ENCODE measurements at regions not wholly inside any gene's neighbourhood (a gene's known extent, or its start where the extent isn't known, plus 50 kb on each side); places are given as distances from the start of the nearest gene placed in this dataset.

DNA sequence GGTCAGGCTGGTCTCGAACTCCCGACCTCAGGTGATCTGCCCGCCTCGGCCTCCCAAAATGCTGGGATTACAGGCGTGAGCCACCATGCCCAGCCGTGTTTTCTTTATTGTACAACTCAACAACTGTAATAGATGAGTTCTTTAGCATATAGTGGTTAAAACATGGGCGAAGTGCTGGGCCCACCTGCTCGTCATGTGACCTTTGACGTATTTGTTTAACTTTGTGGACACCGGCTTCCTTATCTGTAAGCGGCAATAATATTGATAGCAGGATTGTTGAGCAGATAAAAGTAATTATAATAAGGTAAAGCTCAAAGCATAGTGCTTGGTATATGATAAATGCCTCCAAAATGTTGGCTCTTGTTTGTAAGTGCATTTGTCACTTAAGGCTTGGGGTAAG is 460.3 kb downstream of the KLF12 start:
- Histone ChIP-seq H3K36me3 (ENCODE audit: control insufficient read depth, insufficient read depth, low read length) (no peaks in the 10 kb centered on the region), H3K4me3 (ENCODE audit: low read length) (no peak overlapping the region), H3K27me3 (ENCODE audit: control insufficient read depth, insufficient read depth, low read length) (no peaks in the 10 kb centered on the region), H3K4me1 (ENCODE audit: control insufficient read depth, insufficient read depth, low read length) (peaks cover 41% of the 10 kb centered on the region), H3K9me3 (ENCODE audit: control insufficient read depth, low read length) (no peaks in the 10 kb centered on the region), H3K9ac (ENCODE audit: low read length) (no peak overlapping the region)

DNA sequence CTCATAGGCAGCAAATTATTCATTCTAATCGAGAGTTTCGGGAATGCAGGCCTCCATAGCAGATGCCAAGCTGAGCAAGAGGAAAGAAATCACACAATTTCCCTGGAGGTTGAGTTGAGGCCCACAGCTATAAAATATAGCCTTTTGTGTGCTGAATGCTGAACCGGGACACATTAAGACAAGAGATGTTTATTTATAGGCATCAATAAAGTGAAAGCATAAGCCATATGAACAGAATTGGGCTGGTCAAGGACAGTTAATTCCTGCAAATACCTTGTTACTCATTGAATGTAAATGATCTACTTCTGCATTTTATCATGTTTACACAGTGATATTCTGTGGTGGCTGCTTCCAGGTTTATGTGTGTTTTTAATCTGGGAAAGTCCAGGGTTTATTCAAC is 461.7 kb downstream of the KLF12 start:
- Histone ChIP-seq H3K4me1 (ENCODE audit: control insufficient read depth, insufficient read depth, low read length) (peaks cover 43% of the 10 kb centered on the region), H3K4me3 (ENCODE audit: low read length) (no peak overlapping the region), H3K9ac (ENCODE audit: low read length) (no peak overlapping the region), H3K9me3 (ENCODE audit: control insufficient read depth, low read length) (no peaks in the 10 kb centered on the region), H3K36me3 (ENCODE audit: control insufficient read depth, insufficient read depth, low read length) (no peaks in the 10 kb centered on the region), H3K27me3 (ENCODE audit: control insufficient read depth, insufficient read depth, low read length) (no peaks in the 10 kb centered on the region)

DNA sequence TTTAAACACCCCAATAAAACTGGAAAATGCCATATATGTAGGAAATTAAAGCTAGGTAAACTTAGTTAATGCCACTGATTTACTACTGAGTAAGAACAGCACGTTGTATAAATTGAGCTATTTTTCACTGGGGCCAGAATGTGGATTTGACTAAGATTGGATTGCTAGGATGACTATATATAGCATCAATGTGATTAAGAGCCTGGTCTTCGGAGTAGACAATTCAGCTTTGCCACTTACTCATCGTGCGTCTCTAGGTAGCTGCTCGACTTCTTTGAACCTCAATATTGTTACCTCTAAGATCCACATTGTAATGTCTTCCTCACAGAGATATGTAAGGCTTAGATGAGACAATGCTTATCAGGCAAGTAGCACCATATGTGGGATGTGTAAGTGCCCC is 462.5 kb downstream of the KLF12 start:
- peaks cover 42% of the 10 kb centered on the region for H3K4me1 ChIP-seq (ENCODE audit: control insufficient read depth, insufficient read depth, low read length)
- H3K9me3 ChIP-seq (ENCODE audit: control insufficient read depth, low read length), result no peaks in the 10 kb centered on the region
- H3K36me3 ChIP-seq (ENCODE audit: control insufficient read depth, insufficient read depth, low read length), result no peaks in the 10 kb centered on the region
- no peaks in the 10 kb centered on the region for H3K27me3 ChIP-seq (ENCODE audit: control insufficient read depth, insufficient read depth, low read length)
- H3K9ac ChIP-seq (ENCODE audit: low read length), result no peak overlapping the region
- no peak overlapping the region for H3K4me3 ChIP-seq (ENCODE audit: low read length)

DNA sequence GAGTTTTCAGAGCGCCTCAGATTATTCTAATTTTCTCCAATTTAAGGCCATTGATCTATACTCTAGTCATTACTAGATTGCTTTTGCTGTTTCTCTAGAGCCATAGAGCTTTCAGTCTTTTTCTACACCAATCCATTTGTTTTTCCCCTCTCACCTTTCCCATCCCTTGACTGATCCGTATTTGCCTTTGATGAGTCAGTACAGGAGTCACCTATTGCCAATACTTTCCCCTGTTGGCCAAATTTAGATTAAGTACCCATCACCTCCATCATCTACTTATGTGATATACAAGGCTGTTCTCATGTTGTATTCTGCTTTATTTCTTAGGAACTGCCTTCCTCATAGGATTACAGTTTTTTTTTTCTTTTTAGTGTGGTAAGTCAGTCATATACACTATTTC is 463.2 kb downstream of the KLF12 start:
- Histone ChIP-seq H3K9ac (ENCODE audit: low read length) (no peak overlapping the region), H3K27me3 (ENCODE audit: control insufficient read depth, insufficient read depth, low read length) (no peaks in the 10 kb centered on the region), H3K4me3 (ENCODE audit: low read length) (no peak overlapping the region), H3K36me3 (ENCODE audit: control insufficient read depth, insufficient read depth, low read length) (no peaks in the 10 kb centered on the region), H3K9me3 (ENCODE audit: control insufficient read depth, low read length) (no peaks in the 10 kb centered on the region), H3K4me1 (ENCODE audit: control insufficient read depth, insufficient read depth, low read length) (peaks cover 41% of the 10 kb centered on the region)

DNA sequence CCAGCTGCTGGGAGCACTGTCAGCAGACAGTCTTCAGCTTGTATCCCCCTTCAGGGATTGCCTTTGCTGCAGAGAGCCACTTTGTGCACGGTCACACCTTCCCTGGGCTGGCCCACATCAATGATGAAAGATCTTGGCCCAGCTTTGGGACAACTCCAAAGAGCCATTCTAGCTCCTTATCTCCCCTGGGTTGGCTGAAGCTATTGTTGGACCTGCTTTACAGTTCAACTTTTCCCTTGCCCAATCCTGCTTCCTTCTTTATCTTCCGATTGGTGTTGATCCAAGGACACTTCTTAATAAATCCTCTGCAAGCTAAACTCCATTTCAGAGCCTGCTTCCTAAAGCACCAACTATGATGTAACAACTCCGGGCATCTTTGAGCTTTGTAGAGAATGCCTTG is 466.4 kb downstream of the KLF12 start:
- Histone ChIP-seq H3K9me3 (ENCODE audit: control insufficient read depth, low read length) (no peaks in the 10 kb centered on the region), H3K9ac (ENCODE audit: low read length) (no peak overlapping the region), H3K36me3 (ENCODE audit: control insufficient read depth, insufficient read depth, low read length) (no peaks in the 10 kb centered on the region), H3K27me3 (ENCODE audit: control insufficient read depth, insufficient read depth, low read length) (no peaks in the 10 kb centered on the region), H3K4me3 (ENCODE audit: low read length) (no peak overlapping the region), H3K4me1 (ENCODE audit: control insufficient read depth, insufficient read depth, low read length) (peaks cover 13% of the 10 kb centered on the region)

DNA sequence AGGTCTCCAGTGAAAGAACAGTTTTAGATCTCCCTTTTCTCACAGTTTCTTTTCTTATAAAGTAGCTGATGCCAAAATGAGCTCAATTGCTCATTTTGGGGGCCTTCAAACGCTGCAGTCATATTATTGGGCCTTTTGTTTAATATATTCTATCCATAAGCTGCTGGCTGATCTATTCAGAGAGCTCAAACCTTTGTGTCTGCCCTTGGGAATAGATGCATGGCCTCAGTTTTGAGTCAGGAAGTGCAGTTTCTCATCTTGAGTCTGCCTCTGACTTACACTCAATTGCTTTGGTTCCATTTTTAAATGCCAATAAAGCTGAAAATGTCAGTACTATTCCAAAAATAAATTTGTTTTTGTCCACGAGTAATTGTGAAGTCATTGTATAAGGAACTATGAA is 468.9 kb downstream of the KLF12 start:
- Histone ChIP-seq H3K4me1 (ENCODE audit: control insufficient read depth, insufficient read depth, low read length) (peaks cover 6% of the 10 kb centered on the region), H3K9ac (ENCODE audit: low read length) (no peak overlapping the region)

DNA sequence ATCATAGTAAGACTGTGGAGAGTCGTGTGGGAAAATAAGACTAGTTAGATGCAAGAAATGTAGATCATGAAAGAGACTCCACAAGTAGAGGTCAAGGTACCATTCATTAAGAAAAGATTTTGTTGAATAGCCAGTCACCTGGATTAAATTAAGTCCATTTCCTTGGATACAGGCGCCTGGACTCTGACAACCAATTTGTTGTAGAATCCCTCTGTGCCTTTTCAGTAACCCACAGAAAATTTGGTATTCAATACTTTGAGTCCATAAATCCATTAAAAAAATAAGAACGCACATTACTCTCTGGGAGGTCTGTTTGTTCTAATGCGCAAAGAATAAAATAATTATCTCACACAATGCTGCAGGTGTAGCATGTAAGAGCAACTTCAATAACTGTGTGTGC is 469.4 kb downstream of the KLF12 start:
- Histone ChIP-seq H3K4me3 (ENCODE audit: low read length) (no peak overlapping the region), H3K9ac (ENCODE audit: low read length) (no peak overlapping the region), H3K4me1 (ENCODE audit: control insufficient read depth, insufficient read depth, low read length) (peaks cover 6% of the 10 kb centered on the region), H3K9me3 (ENCODE audit: control insufficient read depth, low read length) (no peaks in the 10 kb centered on the region), H3K27me3 (ENCODE audit: control insufficient read depth, insufficient read depth, low read length) (no peaks in the 10 kb centered on the region), H3K36me3 (ENCODE audit: control insufficient read depth, insufficient read depth, low read length) (no peaks in the 10 kb centered on the region)

More for the DNA sequence above, 468.9 kb downstream of the KLF12 start:
- H3K36me3 ChIP-seq (ENCODE audit: control insufficient read depth, insufficient read depth, low read length), result no peaks in the 10 kb centered on the region
- no peaks in the 10 kb centered on the region for H3K9me3 ChIP-seq (ENCODE audit: control insufficient read depth, low read length)
- H3K27me3 ChIP-seq (ENCODE audit: control insufficient read depth, insufficient read depth, low read length), result no peaks in the 10 kb centered on the region
- no peak overlapping the region for H3K4me3 ChIP-seq (ENCODE audit: low read length)

DNA sequence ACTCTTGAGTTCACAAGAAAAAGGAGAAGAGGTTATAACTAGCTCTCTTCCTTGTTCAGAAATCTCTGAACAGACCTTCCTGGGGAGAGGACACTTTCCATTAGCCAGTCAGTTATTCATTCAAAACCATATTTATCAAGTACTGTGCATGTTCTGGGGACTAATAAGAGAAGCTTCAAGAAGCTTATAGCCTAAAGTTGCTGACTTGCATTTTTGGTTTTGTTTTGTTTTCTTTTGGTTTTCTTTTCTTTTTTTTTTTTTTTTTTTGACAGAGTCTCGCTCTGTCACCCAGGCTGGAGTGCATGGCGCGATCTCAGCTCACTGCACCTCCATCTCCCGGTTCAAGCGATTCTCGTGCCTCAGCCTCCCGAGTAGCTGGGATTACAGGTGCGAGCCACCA is 471.4 kb downstream of the KLF12 start:
- Histone ChIP-seq H3K4me3 (ENCODE audit: low read length) (no peak overlapping the region), H3K27me3 (ENCODE audit: control insufficient read depth, insufficient read depth, low read length) (no peaks in the 10 kb centered on the region), H3K9me3 (ENCODE audit: control insufficient read depth, low read length) (no peaks in the 10 kb centered on the region), H3K36me3 (ENCODE audit: control insufficient read depth, insufficient read depth, low read length) (no peaks in the 10 kb centered on the region), H3K4me1 (ENCODE audit: control insufficient read depth, insufficient read depth, low read length) (peaks cover 4% of the 10 kb centered on the region), H3K9ac (ENCODE audit: low read length) (no peak overlapping the region)

DNA sequence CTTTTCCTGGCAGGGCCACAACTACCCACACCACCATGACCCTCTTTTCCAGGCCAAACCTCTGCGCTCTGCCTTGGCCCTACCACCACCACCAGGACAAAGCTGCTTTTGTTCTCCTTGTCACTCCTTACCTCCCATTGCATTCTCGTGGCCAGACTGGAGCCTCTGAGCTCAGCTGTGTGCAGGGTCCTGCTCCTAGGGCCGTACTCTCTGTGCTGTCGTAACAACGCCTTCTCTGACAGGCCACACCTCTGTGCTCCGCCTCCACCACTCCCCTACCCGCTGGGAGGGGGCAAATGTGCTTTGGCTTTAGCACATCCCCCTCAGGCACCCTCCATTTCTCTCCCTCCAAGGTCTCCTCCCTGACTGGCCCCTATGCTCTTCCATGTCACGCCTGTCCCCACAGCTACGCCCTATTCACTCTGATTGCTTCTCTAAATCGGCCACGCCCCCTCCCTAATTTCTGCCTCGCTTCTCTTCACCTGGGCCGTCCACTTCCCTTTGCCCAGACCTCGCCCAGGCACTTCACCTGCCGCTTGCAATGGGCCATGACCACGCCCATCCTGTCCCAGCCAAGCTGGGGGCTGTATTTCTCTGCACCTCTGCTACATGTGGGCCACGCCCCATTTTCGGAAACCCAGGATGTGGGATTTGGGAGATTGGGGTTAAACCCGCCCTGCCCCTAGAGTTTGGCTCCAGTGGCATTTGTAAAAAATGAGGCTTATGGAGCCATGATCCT is 472.3 kb downstream of the KLF12 start:
- Histone ChIP-seq H3K9me3 (ENCODE audit: control insufficient read depth, low read length) (no peaks in the 10 kb centered on the region), H3K4me3 (ENCODE audit: low read length) (no peak overlapping the region), H3K4me1 (ENCODE audit: control insufficient read depth, insufficient read depth, low read length) (no peaks in the 10 kb centered on the region), H3K36me3 (ENCODE audit: control insufficient read depth, insufficient read depth, low read length) (no peaks in the 10 kb centered on the region), H3K27me3 (ENCODE audit: control insufficient read depth, insufficient read depth, low read length) (no peaks in the 10 kb centered on the region), H3K9ac (ENCODE audit: low read length) (no peak overlapping the region)

DNA sequence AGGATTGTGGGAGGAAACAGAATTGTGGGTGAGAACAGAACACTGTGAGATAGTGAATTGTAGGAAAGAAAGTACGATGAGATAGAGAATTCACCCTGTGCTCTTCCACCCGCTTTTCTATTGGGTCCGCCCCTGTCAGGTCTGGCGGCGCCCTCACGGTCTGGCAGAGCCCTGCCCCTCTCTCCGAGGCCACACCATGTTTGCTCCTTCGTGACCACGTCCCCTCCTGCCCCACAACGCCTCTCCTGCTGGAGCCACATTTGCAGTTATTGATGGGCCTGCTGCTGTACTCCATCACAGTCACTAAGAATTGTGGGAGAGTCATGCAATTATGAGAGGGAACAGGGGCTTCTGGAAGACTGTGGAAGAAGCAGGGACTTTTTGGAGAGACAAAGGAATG is 473.1 kb downstream of the KLF12 start:
- Histone ChIP-seq H3K4me3 (ENCODE audit: low read length) (no peak overlapping the region), H3K4me1 (ENCODE audit: control insufficient read depth, insufficient read depth, low read length) (no peaks in the 10 kb centered on the region), H3K36me3 (ENCODE audit: control insufficient read depth, insufficient read depth, low read length) (no peaks in the 10 kb centered on the region), H3K9me3 (ENCODE audit: control insufficient read depth, low read length) (no peaks in the 10 kb centered on the region), H3K27me3 (ENCODE audit: control insufficient read depth, insufficient read depth, low read length) (no peaks in the 10 kb centered on the region), H3K9ac (ENCODE audit: low read length) (no peak overlapping the region)

DNA sequence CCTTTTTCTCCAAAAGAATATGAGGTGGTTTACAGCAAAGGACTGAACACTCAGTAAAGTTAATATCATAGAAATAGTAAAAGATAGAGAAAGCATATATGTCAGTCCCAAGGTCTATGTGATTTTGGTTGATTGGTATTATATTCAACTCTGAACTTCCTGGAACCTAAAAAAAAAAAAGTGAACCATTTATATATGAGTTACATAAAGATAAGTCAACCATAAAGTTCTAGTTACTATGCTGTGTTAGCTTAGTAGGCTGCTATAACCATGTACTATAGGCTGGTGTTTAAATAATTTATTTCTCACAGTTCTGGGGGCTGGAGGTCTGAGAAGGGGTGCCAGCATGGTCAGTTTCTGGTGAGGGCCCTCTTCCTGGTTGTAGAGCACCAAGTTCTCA is 475.6 kb downstream of the KLF12 start:
- H3K9ac ChIP-seq (ENCODE audit: low read length), result no peak overlapping the region
- H3K36me3 ChIP-seq (ENCODE audit: control insufficient read depth, insufficient read depth, low read length), result no peaks in the 10 kb centered on the region
- H3K4me3 ChIP-seq (ENCODE audit: low read length), result no peak overlapping the region
- H3K4me1 ChIP-seq (ENCODE audit: control insufficient read depth, insufficient read depth, low read length), result no peaks in the 10 kb centered on the region
- no peaks in the 10 kb centered on the region for H3K27me3 ChIP-seq (ENCODE audit: control insufficient read depth, insufficient read depth, low read length)
- H3K9me3 ChIP-seq (ENCODE audit: control insufficient read depth, low read length), result no peaks in the 10 kb centered on the region

DNA sequence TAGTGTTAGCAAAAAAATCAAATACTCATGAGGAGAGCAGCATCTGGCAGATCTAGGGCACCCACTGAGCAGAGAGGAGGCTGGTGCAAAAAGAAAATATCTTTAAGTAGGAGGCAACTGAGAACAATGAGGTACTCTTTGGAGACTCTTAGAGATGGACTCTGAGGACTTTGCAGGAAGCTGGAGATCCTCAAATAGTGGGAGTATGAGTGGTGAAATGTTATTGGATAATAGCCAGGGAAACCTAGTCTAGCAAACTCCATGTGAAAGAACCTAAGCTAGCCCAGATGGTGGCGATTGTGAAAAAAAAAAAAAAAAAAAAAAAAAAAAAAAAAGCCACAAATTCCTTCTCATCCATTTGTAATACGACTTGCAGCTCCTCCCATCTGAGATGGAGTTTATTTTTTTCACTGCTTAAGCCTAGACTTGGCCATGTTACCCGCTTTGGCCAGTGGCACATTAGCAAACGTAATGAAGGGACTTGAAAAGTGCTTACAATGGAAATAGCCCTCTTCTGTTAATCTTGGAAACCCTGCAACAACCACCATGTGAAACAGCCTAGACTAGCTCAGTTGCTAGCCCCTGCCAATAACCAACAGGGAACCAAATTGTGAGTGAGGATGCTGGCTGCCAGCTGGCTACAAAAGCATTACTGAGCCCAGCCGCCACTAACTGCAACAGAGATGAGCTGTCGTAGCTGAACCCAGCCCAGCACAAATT is 476.2 kb downstream of the KLF12 start:
- H3K9me3 ChIP-seq (ENCODE audit: control insufficient read depth, low read length), result no peaks in the 10 kb centered on the region
- no peak overlapping the region for H3K9ac ChIP-seq (ENCODE audit: low read length)
- H3K36me3 ChIP-seq (ENCODE audit: control insufficient read depth, insufficient read depth, low read length), result no peaks in the 10 kb centered on the region
- no peak overlapping the region for H3K4me3 ChIP-seq (ENCODE audit: low read length)
- H3K4me1 ChIP-seq (ENCODE audit: control insufficient read depth, insufficient read depth, low read length), result no peaks in the 10 kb centered on the region
- no peaks in the 10 kb centered on the region for H3K27me3 ChIP-seq (ENCODE audit: control insufficient read depth, insufficient read depth, low read length)
